ENCODE measurements at regions not wholly inside any gene's neighbourhood (a gene's known extent, or its start where the extent isn't known, plus 50 kb on each side); places are given as distances from the start of the nearest gene placed in this dataset.

- no peak for DNase-seq
Measured at GRCh38 chr4:149296503-149296902, 519.1 kb downstream of the IQCM start.

GRCh38 chr4:149296084-149296483 lies 519.6 kb downstream of the IQCM start:
- no peak for DNase-seq

- DNase-seq: no peak
Measured at GRCh38 chr4:149294601-149295000, 521.0 kb downstream of the IQCM start.

- no peak for DNase-seq
Measured at GRCh38 chr4:149293046-149293649, 522.5 kb downstream of the IQCM start.

GRCh38 chr4:149292425-149293007 lies 523.1 kb downstream of the IQCM start:
- no peak for DNase-seq

GRCh38 chr4:149291463-149291862 lies 524.2 kb downstream of the IQCM start:
- DNase-seq: no peak

- DNase-seq: no peak
Measured at GRCh38 chr4:149280806-149281205, 534.8 kb downstream of the IQCM start.

GRCh38 chr4:149279776-149280175 lies 535.9 kb downstream of the IQCM start:
- no peak for DNase-seq

- no peak for DNase-seq
Measured at GRCh38 chr4:149279331-149279730, 536.3 kb downstream of the IQCM start.

- DNase-seq: no peak
Measured at GRCh38 chr4:149277705-149278104, 537.9 kb downstream of the IQCM start.

GRCh38 chr4:149269835-149270234 lies 545.8 kb downstream of the IQCM start:
- DNase-seq: no peak

GRCh38 chr4:149266301-149266700 lies 549.3 kb downstream of the IQCM start:
- DNase-seq: no peak

- no peak for DNase-seq
Measured at GRCh38 chr4:149265645-149266044, 550.0 kb downstream of the IQCM start.

- peak; percentile 21 to 49 (median 44) for DNase-seq
Measured at GRCh38 chr4:149264093-149264733, 551.4 kb downstream of the IQCM start.

- DNase-seq: no peak
Measured at GRCh38 chr4:149248191-149248764, 567.4 kb downstream of the IQCM start.

GRCh38 chr4:149247164-149247563 lies 568.5 kb downstream of the IQCM start:
- no peak for DNase-seq

- DNase-seq: no peak
Measured at GRCh38 chr4:149245333-149245732, 570.3 kb downstream of the IQCM start.

- no peak for DNase-seq
Measured at GRCh38 chr4:149238097-149238496, 577.5 kb downstream of the IQCM start.

- no peak for DNase-seq
Measured at GRCh38 chr4:149234798-149235197, 580.8 kb downstream of the IQCM start.

- DNase-seq: no peak
Measured at GRCh38 chr4:149223659-149224058, 592.0 kb downstream of the IQCM start.

GRCh38 chr4:149218672-149219071 lies 597.0 kb downstream of the IQCM start:
- peak in 1 of 3 donors; percentile 6 for DNase-seq

- DNase-seq: peak in 1 of 3 donors; percentile 14
Measured at GRCh38 chr4:149214301-149214700, 601.3 kb downstream of the IQCM start.

- DNase-seq: peak in 1 of 3 donors; percentile 15
Measured at GRCh38 chr4:149211876-149212275, 603.8 kb downstream of the IQCM start.

Measured in suppressor macrophage treated with lipopolysaccharide for 1 hour (primary cell).